ENCODE measurements at regions not wholly inside any gene's neighbourhood (a gene's known extent, or its start where the extent isn't known, plus 50 kb on each side); places are given as distances from the start of the nearest gene placed in this dataset.

DNA sequence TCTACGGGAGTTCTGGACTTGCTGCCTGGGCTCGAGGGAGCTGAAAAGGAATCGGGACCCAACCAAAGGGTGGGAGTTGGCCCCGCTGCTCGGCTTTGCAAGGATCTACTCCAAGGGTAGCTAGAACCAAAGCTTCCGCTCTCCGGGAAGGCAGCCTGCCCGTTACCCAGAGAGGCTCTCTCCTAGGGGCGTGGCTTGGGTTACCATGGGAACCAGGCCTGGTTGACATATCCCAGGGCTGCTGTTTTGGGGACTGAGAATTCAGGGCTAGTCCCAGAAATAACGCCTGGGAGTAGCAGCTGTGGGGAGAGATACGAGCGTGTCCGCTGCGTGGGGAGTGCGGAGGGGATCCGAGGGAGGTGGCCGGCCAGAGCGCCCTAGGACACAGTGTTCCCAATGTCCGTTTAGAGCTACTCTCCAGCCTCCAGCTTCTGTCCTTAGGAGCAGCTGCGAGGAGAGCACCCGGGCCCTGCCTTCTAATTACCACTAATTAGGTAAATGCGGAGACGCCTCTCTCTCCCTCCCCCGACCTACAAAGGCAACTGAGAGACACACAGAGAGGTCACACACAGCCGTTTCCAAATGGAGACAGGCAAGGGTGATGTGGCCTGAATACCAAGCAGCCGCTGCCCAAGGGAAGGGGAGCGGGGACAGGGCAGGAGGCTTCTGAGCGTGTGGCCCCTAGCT is 141.6 kb upstream of the CADM1 start:
- TF ChIP-seq, protein P1, sequence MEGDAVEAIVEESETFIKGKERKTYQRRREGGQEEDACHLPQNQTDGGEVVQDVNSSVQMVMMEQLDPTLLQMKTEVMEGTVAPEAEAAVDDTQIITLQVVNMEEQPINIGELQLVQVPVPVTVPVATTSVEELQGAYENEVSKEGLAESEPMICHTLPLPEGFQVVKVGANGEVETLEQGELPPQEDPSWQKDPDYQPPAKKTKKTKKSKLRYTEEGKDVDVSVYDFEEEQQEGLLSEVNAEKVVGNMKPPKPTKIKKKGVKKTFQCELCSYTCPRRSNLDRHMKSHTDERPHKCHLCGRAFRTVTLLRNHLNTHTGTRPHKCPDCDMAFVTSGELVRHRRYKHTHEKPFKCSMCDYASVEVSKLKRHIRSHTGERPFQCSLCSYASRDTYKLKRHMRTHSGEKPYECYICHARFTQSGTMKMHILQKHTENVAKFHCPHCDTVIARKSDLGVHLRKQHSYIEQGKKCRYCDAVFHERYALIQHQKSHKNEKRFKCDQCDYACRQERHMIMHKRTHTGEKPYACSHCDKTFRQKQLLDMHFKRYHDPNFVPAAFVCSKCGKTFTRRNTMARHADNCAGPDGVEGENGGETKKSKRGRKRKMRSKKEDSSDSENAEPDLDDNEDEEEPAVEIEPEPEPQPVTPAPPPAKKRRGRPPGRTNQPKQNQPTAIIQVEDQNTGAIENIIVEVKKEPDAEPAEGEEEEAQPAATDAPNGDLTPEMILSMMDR (conservative IDR thresholded peaks at IDR 0.05 in 1 of 2, IDR thresholded peaks at IDR 0.05 in 1 of 2; ENCODE audit: low read depth in 1 of 2, low read length in 2 of 2), result no peak
- no peak for TF ChIP-seq EZH2 (IDR thresholded peaks at IDR 0.05; ENCODE audit: low read length, missing control alignments)
